Tibial artery (tissue), 4 donors: ENCODE measurements at regions not wholly inside any gene's neighbourhood (a gene's known extent, or its start where the extent isn't known, plus 50 kb on each side); places are given as distances from the start of the nearest gene placed in this dataset.

Experiments
- DNase-seq, 2 donors: peaks; one replicate each; pipeline ENCODE4 v3.0.0-alpha.2; 2019
- H3K27ac ChIP-seq, 2 donors: fragments of 200-600 bp; sonication (generic) in 1 of 2; 1 replicate in 1 of 2; 2 replicates in 1 of 2; pipeline ENCODE4 v1.5.1; 2018 to 2019; ENCODE audit warnings: mild to moderate bottlenecking in 1 of 2
- H3K27me3 ChIP-seq, 2 donors: fragments of 200-600 bp; sonication (generic) in 1 of 2; one replicate each; pipeline versions ENCODE4 v1.5.1 to v1.6.0; 2016 to 2019
- H3K36me3 ChIP-seq, 3 donors: fragments of 200-600 bp; sonication (generic) in 2 of 3; one replicate each; pipeline ENCODE4 v1.5.1; 2016 to 2019; ENCODE audit warnings: mild to moderate bottlenecking in 2 of 3
- H3K4me1 ChIP-seq, 4 donors: fragments of 200-600 bp; sonication (generic) in 2 of 4; 1 replicate in 3 of 4; 2 replicates in 1 of 4; pipeline ENCODE4 v1.5.1; 2016 to 2019
- H3K4me3 ChIP-seq, 2 donors: fragments of 200-600 bp; sonication (generic) in 1 of 2; 1 replicate in 1 of 2; 2 replicates in 1 of 2; pipeline ENCODE4 v1.5.1; 2018 to 2019; ENCODE audit warnings: mild to moderate bottlenecking in 2 of 2
- H3K9me3 ChIP-seq, 3 donors: fragments of 200-600 bp; sonication (generic) in 1 of 3; one replicate each; pipeline ENCODE4 v1.5.1; 2016 to 2019
- CTCF ChIP-seq, 2 experiments: fragments of 200-600 bp in 1 of 2; fragments of 450-650 bp in 1 of 2; IDR thresholded peaks; one replicate each; pipeline ENCODE4 v1.5.1; 2017 to 2019; ENCODE audit warnings: antibody characterized with exemption in 2 of 2, mild to moderate bottlenecking in 1 of 2, moderate library complexity in 1 of 2
- intact Hi-C: fragments of 100-400 bp; cut with DNase I; formaldehyde crosslinking; loops from one replicate; pipeline ENCODE4 v1.15.0; 2023; ENCODE audit warnings: low total_unique reads

DNA sequence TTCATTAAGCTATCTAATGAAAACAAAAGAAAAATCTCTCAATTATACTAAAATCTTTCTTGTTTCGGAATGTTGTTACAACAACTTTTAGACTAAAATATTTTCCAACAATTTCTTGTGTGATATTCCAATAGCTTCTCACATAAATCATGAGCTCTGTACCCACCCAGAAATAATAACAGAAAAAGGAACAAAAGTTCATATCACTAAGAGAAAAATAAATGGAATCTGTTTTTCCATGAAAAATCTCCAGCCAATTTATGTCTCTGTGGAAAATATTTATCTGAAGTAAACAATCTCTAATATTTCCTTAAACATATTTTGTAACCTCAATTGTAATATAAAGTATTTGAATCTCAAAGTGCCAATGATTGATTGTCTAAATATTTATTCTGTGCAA lies 628.6 kb upstream of the ANKRD30A start:
- H3K4me1 ChIP-seq: peaks cover 0 to 68% (median 20%) of the 10 kb centered on the region in 4 donors
- peak overlapping the region in 1 of 2 donors; percentile 19 for H3K27ac ChIP-seq
- intact Hi-C loops: no loop called here
- no peak for TF ChIP-seq CTCF (IDR thresholded peaks at IDR 0.05)
- H3K27me3 ChIP-seq: no peaks in the 10 kb centered on the region
- H3K9me3 ChIP-seq: no peaks in the 10 kb centered on the region
- no peak for DNase-seq
- H3K36me3 ChIP-seq: no peaks in the 10 kb centered on the region
- no peak overlapping the region for H3K4me3 ChIP-seq

DNA sequence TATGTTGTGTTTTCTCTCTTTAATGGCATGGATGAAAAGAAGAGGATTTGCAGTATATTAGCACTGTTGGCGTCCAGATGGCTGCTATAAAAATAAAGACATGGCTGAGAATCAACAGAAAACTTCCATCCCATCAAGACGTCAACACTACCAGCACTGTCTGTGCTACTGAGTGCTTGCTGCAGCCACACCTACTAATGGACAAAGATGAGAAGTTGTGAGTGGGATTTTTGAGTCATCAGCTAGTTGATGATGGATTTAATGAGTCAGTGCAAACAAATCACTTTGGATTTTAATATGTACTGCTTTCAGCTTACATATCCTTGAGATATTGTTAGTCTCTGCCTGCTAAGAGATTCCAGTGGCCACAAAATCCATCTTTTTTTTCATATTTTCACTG lies 631.0 kb upstream of the ANKRD30A start:
- no peak for TF ChIP-seq CTCF (IDR thresholded peaks at IDR 0.05)
- Histone ChIP-seq H3K36me3 (no peaks in the 10 kb centered on the region), H3K4me3 (no peak overlapping the region), H3K9me3 (no peaks in the 10 kb centered on the region), H3K27me3 (no peaks in the 10 kb centered on the region), H3K4me1 (peaks cover 0 to 81% (median 39%) of the 10 kb centered on the region in 4 donors), H3K27ac (peak overlapping the region; percentile 60 to 77)
- intact Hi-C loops: no loop called here
- peak in 1 of 2 donors; percentile 33 for DNase-seq

DNA sequence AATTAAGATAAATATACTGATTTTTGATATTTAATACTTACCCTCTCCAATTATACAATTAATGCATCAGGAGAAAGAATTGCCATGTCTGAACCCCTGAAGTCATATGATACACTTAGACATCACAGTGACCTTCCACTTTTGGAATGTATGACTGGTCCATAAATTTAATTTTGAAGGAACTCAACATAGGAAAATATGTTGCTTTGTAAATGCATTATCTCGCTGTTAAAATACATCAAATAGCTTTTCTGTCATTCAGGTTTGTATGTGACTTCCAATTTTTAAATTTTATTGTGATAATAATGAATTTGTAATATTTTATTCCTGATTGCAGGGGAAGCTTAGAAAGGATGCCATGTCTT lies 631.9 kb upstream of the ANKRD30A start:
- Histone ChIP-seq H3K27me3 (no peaks in the 10 kb centered on the region), H3K27ac (peak overlapping the region; percentile 60 to 77), H3K4me3 (no peak overlapping the region), H3K36me3 (no peaks in the 10 kb centered on the region), H3K9me3 (no peaks in the 10 kb centered on the region), H3K4me1 (peaks cover 0 to 90% (median 44%) of the 10 kb centered on the region in 4 donors)
- intact Hi-C loops: no loop called here
- no peak for TF ChIP-seq CTCF (IDR thresholded peaks at IDR 0.05)
- DNase-seq: no peak

GRCh38 chr10:36492590-36493515 lies 632.5 kb upstream of the ANKRD30A start:
- no peak for DNase-seq

GRCh38 chr10:36491926-36492325 lies 633.5 kb upstream of the ANKRD30A start:
- no peak for DNase-seq
- no peak for TF ChIP-seq CTCF (IDR thresholded peaks at IDR 0.05)
- peaks cover 0 to 82% (median 44%) of the 10 kb centered on the region in 4 donors for H3K4me1 ChIP-seq
- H3K27ac ChIP-seq: peak overlapping the region; percentile 48 to 77
- no peak overlapping the region for H3K4me3 ChIP-seq
- H3K9me3 ChIP-seq: no peaks in the 10 kb centered on the region
- intact Hi-C loops: no loop called here
- H3K27me3 ChIP-seq: no peaks in the 10 kb centered on the region
- no peaks in the 10 kb centered on the region for H3K36me3 ChIP-seq

More at GRCh38 chr10:36492590-36493515, 632.5 kb upstream of the ANKRD30A start:
- Histone ChIP-seq H3K36me3 (no peaks in the 10 kb centered on the region), H3K27me3 (no peaks in the 10 kb centered on the region), H3K9me3 (no peaks in the 10 kb centered on the region), H3K4me1 (peaks cover 0 to 92% (median 44%) of the 10 kb centered on the region in 4 donors), H3K4me3 (no peak overlapping the region), H3K27ac (peak overlapping the region; percentile 60 to 77)
- TF ChIP-seq CTCF (IDR thresholded peaks at IDR 0.05): no peak
- intact Hi-C loops: no loop called here
